GM19395 (cell line): ENCODE measurements at regions not wholly inside any gene's neighbourhood (a gene's known extent, or its start where the extent isn't known, plus 50 kb on each side); places are given as distances from the start of the nearest gene placed in this dataset.

Source experiments
- ATAC-seq: cut with Tn5 transposase; IDR thresholded peaks from one replicate; pipeline ENCODE4 v1.9.1; 2021; ENCODE audit warnings: mild to moderate bottlenecking, moderate library complexity; ENCODE audit not compliant: unreplicated experiment

DNA sequence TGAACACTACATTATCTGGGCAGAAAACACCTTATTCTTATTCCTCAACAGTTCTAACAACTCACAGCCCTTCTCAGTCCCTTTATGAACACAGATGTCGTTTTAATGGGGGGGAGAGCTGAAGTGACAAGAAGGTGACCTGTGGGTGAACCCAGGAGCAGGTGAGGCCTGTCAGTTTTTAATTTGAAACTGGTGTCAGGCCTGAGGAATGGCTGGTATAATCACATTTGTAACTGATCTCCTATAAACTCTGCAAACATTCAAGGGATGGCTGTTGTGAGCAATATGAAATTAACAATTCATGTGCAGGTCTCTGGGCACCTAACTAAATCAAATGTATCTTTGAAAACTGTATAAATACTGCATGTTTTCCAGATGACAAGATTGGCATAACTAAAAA, 362.1 kb upstream of the NR5A2 start:
- no peak for ATAC-seq

DNA sequence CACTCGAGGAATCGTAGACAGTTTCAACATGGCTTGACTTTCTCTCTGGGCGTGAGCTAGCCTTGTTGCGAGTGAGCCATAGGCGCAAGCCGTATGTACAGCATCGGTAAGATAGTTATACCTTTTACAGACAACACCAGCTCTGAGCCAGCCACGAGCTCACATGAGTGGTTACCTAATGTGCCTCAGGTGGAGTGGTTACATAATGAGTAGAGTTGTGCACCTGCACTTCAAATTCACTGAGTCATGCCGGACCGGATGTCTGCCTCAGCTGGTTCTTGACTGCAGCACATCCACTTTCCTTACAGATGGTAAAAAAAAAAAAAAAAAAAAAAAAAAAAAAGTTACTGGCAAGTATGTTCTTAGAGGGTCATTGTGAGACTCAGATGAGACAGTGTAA, 360.4 kb upstream of the NR5A2 start:
- ATAC-seq = no peak

DNA sequence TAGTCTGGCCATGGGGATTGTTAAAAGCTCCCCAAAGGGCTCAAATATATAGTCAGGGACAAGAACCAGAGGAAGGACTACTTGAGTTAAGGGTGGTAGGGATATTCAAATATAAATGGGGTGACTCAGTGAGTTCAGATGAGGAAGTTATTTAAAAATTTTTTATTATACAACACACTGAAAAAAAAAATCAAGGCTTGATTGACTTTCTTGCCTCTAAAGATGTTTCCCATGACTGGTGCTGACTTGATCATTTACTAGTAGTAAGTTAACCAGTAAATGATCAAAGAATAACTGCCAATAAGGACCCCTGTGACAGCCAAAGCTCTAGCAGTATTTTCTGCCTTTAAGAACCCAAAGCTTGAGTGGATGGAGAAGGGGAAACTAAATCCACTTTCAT, 357.6 kb upstream of the NR5A2 start:
- ATAC-seq = no peak

DNA sequence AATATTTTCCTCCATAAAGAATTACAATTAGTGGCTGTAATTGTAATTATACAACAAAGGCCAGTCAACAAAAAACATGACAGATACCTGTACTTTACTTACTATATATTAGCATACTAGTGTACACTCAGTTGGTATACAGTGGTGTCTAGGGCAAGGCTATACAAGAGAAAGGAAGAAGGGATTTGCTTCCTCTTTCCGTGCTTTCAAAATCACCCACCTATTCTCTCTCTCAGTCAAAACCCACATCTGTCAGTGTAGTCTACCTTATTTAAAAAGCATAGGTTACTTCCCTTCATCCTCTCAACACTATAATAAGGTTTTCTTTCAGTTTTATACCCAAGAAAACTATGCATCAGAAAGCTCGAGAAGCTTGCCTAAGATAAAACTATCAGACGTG, 355.8 kb upstream of the NR5A2 start:
- no peak for ATAC-seq

DNA sequence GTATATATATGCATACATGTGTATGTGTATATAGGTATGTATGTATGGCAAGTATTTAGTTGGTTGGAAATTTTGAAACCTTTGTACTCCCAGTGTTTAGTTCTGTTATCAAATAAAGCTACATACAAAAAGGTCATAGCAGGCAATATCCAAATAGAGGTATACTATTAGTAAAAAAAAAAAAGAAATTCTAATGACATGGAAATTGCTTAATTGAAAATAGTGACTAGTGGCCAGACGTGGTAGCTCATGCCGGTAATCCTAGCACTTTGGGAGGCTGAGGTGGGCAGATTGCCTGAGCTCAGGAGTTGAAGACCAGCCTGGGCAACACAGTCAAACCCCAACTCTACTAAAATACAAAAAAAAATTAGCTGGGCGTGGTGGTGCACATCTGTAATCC, 351.6 kb upstream of the NR5A2 start:
- ATAC-seq = no peak

GRCh38 chr1:199678771-199679170, 348.7 kb upstream of the NR5A2 start:
- no peak for ATAC-seq

GRCh38 chr1:199682081-199682480, 345.4 kb upstream of the NR5A2 start:
- no peak for ATAC-seq

DNA sequence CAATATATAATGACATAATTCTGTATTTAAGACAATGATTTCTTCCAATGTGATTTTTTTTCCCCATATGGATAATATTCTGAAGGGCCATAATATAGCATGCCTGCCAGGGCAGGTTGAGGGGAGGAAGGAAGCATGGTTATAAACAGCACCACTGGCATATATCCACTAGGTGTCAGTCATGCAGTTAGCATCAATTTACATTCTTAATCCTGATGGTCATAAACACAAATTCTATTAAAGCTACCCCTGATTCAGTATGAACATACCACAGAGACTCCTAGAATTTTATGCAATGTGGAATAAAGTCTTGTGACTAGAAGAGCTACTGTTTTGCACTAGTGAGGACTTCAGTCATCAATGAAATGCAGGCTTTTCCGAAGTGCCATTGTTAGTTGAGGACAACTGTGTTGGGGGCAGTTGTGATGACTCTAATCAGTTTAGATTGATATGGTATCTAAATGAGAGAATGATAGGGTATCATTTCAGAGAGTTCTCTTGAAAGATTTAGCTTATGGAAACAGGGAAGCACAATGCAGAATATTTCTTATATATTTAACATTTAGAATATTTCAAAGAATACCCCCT, 342.7 kb upstream of the NR5A2 start:
- peak; percentile 92 for ATAC-seq

- no peak for ATAC-seq
These were observed 342.1 kb upstream of the NR5A2 start for GRCh38 chr1:199685369-199685768.

DNA sequence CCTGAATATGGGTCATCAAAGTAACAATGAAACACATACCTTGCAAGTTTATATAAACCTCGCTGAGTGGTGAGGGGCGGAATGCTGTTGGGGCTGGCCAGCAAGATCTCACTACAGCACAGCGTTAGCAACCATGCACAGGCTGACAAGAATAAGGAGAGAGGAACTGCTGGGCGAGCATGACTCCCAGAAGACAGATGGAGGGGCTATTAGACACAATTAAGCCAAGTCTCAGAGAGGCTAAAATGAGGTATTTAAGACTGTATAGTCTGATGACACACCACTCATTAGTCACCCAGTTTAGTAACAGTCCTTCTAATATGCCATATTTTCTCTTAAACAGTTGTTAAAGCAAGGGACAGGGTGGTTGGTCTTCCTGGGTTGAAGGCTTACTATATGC, 340.2 kb upstream of the NR5A2 start:
- no peak for ATAC-seq

DNA sequence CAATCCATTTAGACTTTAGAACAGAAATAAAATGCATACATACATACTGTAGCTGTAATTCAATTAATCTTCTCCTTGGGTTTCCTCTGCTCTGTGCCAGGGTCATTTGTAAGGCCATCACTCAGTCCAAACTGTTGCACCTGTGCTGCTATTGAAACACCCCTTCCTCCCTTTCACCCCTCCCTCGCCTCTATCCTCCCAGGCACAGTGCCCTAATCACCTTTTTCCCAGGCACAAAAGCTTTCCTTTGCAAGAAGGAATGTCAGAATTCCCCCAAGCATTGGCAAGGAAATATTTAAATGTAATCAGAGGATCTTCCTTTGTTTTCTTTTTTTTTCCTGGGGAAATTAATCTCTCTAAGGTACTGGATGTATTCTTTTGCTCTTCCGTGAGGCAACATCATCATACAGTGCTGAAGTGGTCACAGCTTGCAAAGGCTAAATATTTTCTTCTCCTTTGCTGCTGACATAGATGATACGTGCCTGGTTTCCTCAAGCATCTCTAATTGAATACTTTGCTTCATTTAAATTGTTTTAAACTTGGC, 339.3 kb upstream of the NR5A2 start:
- no peak for ATAC-seq

GRCh38 chr1:199688774-199689173, 338.7 kb upstream of the NR5A2 start:
- no peak for ATAC-seq

GRCh38 chr1:199690496-199690895, 337.0 kb upstream of the NR5A2 start:
- no peak for ATAC-seq

GRCh38 chr1:199691540-199691939, 336.0 kb upstream of the NR5A2 start:
- no peak for ATAC-seq

GRCh38 chr1:199693724-199694123, 333.8 kb upstream of the NR5A2 start:
- ATAC-seq = no peak

DNA sequence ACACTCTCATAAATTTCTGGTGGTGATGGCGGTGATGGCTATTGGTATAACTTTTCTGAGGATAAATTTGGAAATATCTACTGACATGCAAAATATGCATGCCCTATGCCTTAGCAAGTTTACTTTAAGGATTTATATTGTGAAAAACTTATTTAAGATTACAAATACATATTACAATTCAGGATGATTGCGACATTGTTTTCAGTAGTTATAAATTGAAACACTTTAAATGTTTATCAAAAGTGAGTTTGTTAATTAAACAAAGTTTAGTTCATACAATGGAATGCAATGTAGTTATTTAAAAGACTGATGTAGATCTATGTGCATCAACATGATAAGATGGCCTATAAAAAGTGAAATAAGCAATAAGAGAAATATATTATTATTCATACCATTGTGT, 331.3 kb upstream of the NR5A2 start:
- ATAC-seq = no peak

- no peak for ATAC-seq
These were observed 329.3 kb upstream of the NR5A2 start for GRCh38 chr1:199698222-199698621.

DNA sequence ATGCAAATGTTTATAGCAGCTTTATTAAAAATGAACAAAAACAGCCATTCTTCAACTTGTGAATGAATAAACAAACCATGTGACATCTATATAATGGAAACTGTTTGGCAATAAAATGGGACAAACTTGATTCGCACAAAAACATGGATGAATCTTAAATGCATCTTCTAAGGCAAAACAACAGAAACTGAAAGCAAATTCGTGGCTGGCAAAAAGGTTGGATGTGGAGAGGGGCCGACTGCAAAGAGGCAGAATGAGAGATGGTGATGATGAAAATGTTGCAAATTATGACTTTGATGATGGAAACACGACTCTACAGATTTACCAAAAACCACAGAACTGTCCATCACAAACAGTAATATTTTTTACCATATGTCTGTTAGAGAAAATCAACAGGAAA, 327.0 kb upstream of the NR5A2 start:
- ATAC-seq = no peak

GRCh38 chr1:199701726-199702125, 325.8 kb upstream of the NR5A2 start:
- no peak for ATAC-seq

DNA sequence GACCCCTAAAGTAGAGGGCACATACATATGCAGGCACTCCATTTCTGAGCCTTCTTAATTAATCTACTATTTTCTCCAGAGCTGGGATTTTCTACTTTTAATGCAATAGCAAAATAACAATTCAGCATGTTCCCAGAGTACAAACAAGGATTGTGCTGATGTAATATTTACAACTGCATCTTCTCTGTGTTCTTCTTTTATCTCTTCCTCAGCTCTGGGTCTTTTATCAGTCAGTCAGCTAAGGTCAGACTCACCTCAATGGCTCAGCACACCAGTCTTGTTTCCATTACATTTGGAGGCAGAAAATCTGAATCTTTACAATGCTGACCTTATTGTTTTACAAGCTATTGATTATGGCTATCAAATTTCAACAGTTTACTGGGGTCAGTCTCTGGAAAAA, 323.3 kb upstream of the NR5A2 start:
- no peak for ATAC-seq

DNA sequence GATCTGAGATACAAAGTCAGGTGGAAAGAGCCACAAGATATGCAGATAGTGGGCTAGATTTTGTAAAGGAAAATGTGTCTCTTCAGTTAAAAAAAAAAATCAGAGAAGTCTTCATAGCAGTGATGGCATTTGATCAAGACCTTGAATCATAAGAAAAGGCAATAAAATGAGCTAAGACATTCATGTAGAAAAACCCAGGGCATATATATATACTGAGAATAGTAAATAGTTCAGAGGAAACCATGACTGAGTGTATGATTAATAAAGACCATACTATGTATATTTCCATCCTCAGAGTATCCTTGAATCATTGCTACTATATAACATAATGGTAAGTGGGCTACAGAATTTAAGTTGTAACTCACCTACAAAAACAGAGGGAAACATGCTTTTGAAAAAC, 321.7 kb upstream of the NR5A2 start:
- no peak for ATAC-seq

GRCh38 chr1:199706826-199707606, 320.5 kb upstream of the NR5A2 start:
- ATAC-seq = no peak

DNA sequence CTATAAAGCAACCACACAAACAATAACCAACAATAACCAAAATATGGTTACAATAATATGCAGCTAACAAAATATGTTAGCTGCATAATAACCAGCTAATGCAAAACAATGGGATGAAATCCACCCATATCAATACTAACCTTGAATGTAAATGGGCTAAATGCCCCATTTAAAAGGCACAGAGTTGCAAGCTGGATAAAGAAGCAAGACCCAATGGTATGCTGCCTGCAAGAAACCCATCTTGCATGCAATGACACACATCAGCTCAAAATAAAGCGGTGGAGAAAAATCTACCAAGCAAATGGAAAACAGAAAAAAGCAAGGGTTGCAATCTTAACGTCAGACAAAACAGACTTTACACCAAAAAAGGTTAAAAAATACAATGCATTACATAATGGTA, 316.5 kb upstream of the NR5A2 start:
- no peak for ATAC-seq
